Activated CD4-positive, alpha-beta T cell treated with anti-CD3 and anti-CD28 coated beads, Interleukin-2, Interleukin-6, amounts not matched to agents 100 ng/mL and 50 ng/mL, durations not matched to agents 16 hours and 8 hours (primary cell): ENCODE measurements at regions not wholly inside any gene's neighbourhood (a gene's known extent, or its start where the extent isn't known, plus 50 kb on each side); places are given as distances from the start of the nearest gene placed in this dataset.

ENCODE experiments used
- DNase-seq: peaks from one replicate; pipeline ENCODE4 v3.0.0-alpha.2; 2020

DNA sequence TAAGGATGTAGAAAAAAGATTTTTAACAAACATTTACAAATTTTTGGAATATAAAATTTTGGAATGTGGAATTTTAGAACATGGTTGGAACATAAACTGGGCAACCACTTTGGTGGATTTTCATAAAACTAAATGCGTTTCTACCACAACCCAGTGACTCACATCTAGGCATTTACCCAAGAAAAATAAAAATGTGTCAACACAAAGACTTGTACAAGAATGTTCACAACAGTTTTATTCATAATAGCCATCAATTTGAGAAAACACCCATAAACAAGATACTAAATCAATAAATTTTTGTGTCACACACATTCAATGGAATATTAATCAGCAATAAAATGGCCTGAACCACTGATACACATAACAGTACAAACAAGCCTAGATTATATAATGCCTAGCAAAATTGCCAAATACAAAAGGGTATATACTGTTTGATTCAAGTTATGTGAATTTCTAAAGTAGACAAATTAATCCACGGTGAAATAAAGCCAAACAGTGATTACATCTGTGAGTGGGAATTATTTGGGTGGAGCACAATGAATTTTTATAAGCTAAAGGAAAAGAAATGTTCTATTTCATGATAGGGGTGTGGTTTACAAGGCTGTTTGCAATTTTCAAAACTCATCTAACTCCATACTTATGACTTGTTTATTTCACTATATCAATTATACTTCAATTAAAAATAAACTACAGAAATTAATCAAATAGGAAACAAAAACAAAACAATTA lies 415.2 kb upstream of the OR4E1 start:
- DNase-seq, result no peak

DNA sequence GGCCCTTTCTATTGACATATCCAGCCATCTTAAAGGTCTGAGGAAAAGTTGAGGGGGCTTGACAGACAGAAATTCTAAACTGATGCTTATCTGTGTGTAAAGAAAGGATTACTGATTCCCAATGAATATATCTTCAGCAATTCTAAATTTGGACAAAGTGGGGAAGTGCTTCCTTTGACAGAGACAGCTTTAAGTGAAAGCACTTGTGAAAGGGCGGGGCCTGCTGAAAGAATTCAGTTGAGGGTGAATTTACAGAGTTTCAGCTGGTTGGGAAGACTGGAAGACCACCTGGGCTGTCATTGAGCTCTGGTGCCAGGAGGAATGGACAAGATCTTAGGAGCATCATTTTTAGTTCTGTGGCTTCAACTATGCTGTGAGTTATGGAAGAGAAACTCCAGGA lies 412.5 kb upstream of the OR4E1 start:
- DNase-seq, result no peak

DNA sequence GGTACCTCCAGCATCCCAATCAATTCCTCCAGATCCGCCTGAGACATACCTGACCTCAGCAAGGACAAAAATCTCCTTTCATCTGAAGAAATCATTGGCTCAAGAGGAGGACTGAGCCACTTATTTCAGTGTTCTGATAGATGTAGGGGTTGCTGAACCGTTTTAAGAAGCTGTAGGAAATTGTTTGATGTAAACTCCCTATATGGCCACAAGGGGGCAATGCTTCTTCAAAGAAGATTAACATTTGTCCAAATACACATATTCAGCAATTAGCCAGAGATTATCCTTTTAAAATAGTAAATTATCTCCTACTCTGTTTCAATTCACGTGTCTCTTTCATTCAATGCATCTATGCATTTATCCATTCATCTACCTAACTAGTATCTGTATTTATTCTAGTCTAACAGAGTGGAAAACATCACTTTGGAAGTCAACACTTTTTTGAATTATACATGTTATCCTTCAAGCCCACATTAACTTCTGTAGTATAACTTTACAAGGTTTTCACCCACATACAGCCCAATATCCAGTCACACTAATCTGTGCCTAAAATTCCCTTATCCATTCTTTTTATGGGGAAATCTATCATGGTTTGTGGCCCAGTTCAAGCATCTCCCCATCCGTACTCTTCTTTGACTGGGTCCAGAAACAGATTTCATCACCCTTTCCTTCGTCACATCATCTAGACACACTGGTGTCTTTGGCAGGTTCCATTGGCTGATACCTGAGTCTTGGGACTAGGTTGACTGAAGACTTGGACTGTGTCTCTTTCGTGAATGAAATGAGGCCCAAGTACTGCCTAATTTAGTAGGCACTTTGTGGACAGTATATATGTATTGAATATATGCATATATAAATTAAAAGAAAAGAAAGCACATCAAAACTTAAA lies 411.0 kb upstream of the OR4E1 start:
- DNase-seq, result peak; percentile 47

DNA sequence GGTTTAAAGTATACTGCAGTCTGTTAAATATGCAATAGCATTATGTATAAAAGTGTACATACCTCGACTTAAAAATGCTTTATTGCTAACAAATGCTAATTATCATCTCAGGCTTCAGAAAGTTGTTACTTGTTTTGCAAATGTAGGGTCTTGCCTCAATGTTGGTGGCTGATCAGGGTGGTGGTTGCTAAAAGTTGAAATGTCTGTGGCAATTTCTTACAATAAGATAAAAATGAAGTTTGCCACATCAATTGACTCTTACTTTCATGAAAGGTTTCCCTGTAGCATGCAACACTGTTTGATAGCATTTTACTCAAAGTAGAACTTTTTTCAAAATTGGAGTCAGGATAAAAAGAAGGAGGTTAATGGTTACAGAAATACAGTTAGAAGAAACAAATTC lies 407.7 kb upstream of the OR4E1 start:
- DNase-seq, result no peak

DNA sequence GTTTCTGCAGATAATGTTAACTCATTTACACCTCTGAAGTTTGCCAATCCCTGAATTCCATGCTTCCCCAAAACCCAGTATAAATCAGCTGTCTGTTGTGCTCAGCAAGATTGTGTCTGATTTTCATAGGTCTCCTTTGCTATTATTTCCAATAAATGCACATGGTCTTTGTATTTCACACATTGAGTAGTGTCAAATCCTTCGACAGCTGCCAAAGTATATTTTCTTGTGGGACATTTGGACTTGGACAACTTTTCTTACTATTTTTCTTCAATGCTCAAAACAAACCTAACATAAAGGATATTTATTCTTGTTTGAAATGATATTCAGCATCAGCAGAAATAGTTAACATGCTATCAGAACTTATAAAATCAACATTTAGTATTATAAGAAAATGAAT lies 406.1 kb upstream of the OR4E1 start:
- no peak for DNase-seq

DNA sequence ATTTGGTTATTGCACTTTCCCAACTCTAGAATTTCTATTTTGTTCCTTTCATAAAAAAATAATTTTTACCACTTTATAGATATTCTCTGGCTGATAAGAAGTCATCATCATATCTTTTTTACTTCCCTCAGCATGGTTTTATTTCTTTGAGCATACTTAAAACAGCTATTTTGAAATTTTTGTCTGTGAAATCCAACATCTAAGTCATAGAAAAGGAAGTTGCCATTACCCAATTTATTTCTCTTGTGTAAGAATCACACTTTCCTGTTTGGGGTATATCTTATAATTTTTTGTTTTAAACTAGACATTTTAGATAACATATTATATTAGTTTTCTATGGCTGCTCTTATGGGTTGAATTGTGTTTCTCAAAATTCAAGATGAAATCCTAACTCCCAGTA lies 400.2 kb upstream of the OR4E1 start:
- DNase-seq, result no peak

DNA sequence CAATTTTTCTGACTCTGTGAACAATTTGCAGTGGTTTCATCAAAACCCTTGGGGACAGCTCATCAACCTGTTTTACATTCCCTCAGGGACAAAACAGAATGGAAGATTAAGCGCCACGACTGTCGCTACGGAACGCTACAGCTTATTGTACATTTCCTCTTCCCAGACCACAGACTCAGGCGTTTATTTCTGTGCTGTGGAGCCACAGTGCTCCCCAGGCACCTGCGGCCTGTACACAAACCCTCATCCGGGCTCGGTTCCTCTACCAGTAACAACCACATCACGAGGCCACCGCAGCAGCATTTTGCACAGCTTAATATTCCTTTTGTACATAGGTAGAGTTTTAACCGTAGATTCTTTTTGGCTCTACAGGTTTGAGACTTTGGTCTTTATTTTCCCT lies 397.4 kb upstream of the OR4E1 start:
- peak; percentile 57 for DNase-seq

DNA sequence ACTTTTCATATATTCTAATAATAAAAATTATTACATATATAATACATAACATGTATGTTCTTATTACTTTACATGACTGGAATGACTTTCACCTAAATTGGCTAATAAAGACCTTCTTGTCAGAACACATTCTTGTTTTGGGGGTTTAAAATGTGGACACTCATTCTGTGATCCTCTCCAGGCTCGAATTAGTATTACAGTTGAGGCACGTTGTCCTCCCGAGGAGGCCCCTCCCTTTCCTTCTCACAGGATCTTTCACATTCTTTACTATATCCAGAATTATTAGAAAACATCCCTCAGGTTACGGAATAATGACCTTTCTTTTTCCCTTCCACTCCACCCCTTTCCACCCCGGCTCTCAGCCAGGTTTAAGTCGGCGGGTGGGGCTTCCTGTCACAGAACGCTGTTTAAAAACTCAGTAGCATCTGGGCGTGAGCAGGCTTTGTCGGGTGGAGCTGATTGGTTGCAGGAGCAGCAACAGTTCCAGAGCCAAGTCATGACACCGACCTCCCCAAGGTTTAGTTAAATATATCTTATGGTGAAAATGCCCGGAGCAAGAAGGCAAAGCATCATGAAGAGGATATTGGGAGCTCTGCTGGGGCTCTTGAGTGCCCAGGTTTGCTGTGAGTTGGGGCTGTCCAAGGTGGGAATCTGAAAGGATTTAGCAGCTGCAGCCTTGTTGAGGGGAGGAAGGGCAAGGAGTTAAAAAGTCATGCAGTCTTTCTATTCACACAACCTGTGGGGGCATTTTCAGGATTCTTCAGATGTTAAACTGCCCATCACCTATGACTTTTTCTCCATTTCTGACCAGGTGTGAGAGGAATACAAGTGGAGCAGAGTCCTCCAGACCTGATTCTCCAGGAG lies 396.7 kb upstream of the OR4E1 start:
- peak; percentile 65 for DNase-seq

DNA sequence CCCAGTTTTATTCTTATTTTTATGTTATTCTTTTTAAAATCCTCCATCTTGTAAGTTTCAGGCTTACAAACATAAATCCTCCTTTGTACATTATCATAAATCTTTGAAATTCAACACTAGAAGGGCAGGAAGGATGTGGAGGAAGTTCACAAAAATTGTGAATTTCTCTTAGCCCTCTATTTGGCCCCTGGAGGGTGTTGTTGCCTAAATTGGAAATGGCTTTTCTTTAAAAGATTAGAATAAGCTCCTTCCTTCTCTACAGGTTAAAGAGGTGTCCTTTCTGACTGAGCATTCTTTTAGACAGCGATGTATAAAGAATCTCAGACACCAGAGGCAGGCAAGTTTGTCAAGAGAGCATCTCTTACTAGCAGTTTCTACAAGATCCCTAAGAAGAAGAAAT lies 391.7 kb upstream of the OR4E1 start:
- DNase-seq, result no peak

DNA sequence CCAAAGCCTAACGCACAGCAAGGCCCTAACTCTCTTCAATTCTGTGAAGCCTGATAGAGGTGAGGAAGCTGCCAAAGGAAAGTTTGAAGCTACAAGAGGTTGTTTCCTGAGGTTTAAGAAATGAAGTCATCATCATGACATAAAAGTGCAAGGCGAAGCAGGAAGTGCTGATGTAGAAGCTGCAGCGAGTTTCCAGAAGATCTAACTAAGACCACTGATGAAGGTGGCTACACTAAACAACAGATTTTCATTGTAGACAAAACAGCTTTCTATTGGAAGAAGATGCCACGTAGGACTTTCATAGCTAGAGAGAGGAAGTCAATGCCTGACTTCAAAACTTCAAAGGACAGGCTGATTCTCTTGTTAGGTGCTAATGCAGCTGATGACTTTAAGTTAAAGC lies 385.6 kb upstream of the OR4E1 start:
- DNase-seq, result no peak

DNA sequence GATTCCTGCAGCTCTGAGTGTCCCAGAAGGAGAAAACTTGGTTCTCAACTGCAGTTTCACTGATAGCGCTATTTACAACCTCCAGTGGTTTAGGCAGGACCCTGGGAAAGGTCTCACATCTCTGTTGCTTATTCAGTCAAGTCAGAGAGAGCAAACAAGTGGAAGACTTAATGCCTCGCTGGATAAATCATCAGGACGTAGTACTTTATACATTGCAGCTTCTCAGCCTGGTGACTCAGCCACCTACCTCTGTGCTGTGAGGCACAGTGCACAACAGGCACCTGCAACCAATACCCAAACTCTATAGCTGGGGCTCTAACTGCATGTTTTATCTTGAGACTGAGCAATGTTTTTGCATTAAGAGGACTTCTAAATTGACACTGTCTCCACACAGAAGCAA lies 379.2 kb upstream of the OR4E1 start:
- no peak for DNase-seq

DNA sequence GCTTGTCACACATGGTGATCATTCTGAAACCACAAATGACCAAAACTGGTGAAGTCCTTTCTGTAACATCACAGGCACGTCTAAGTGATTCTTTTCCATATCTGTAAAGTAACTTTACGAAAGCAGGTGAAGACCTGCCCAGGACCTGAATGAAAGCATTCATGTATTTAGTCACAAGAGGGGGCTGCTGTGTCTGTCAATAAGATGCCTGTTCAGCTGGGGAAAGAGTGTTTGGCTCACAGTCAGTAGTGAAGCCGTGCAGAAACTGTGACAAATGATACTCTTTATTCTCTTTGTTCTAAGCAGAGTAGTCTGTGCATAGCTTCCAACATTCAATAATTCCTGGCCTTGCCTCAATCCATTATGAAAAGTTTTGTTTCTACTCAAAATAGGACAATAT lies 373.5 kb upstream of the OR4E1 start:
- DNase-seq, result peak; percentile 60

DNA sequence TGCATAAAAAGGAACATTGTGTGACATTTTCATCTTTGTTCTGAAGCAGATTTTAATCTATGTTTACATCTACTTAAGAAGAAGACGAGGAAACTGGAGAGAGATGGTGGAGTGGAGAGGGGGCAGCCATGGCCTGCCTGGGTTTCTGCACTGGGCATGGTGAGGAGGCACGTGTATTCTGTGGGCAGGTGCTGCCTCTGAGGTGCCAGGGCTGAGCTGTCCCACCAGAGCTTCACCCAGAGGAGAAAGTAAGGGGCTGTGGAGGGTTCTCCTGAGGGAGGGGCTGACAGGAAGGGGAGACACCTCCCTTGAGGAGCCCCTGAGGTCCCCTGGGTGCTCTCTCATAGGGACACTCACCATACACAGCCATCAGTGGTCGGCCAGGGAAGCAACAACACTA lies 372.4 kb upstream of the OR4E1 start:
- no peak for DNase-seq

DNA sequence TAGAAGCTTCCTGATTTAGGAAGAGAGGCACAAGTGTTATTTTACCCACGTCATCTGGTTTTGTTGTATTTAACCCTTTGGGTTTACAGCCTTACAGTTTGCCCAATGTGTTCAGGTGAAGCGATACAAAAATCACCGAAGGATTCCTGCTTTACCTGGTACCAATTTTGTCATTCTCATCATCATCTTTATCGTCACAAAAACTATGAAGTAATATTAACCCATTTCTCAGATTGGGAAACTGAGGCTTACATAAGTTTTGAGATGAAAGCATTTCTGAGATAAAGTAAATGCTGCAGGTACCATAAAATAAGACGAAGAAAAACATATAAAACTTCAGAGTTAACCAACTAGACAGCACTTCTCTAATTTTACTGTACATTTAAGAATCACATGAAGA lies 370.6 kb upstream of the OR4E1 start:
- no peak for DNase-seq

DNA sequence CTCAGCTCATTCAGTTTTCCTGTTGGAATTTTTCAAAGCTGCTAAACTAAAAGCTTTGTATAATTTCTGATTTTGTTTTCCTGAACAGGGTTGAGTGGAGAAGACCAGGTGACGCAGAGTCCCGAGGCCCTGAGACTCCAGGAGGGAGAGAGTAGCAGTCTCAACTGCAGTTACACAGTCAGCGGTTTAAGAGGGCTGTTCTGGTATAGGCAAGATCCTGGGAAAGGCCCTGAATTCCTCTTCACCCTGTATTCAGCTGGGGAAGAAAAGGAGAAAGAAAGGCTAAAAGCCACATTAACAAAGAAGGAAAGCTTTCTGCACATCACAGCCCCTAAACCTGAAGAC lies 367.1 kb upstream of the OR4E1 start:
- no peak for DNase-seq

DNA sequence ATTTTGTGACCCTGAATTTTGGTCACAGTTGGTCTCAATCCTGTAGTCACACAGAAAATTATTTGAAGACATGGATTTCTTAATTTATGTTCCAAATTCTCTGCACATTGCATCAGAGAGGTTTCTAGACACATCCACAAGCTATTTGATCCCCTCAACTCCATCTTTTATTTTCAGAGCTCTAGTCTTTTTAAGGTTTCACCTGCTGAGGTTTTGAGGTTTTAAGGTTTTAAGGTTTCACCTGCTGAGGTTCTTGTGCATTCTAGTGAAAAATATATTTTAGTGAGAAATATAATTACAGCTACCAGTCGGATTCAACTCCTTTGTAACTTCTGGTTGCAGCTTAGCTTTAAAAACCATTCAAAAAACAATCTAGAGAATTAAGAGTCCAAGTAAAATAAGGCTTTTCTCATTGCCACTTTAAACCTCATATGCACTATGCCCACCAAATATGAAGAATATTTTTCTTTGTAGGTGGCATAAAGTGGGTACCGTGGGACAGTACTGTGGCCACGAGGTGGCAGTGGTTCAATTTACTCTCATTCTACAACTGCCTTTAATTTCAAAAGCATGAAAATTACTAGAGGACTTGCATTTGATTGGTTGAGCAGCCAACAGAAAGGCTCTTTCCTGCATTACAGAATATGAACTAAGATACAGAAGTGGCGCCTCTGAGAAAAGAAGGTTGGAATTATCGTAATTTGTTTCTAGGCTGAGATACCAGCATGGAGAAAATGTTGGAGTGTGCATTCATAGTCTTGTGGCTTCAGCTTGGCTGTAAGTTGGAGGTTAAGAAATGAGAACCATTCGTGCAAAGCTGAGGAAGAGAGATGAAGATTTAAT lies 366.5 kb upstream of the OR4E1 start:
- peak; percentile 40 for DNase-seq

DNA sequence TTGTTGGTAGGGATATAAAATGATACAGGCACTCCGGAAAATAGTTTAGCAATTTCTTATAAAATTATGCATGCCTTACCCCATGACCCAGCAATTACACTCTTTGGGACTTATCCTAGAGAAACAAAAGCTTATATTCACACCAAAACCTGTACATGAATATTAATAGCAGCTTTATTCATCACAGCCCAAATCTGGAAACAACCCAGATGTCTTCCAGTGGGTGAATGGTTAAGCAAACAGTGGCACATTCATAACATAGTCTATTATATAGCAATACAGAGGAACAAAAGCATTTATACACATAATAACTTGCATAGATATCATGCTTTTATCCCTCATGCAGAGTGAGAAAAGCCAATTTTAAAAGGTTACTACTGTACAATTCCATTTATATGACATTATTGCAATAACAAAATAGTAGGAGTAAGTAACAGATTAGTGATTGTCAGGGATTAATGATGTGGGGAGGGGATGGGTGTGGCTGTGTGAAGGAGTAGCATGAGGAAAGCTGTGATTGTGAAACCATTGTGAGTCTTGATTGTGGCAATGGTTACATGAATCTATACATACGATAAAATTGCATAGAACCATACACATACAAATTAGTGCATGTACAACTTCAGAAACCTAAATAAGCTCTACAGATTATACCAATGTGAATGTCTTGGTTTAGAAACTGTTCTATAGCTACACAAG lies 363.1 kb upstream of the OR4E1 start:
- no peak for DNase-seq

DNA sequence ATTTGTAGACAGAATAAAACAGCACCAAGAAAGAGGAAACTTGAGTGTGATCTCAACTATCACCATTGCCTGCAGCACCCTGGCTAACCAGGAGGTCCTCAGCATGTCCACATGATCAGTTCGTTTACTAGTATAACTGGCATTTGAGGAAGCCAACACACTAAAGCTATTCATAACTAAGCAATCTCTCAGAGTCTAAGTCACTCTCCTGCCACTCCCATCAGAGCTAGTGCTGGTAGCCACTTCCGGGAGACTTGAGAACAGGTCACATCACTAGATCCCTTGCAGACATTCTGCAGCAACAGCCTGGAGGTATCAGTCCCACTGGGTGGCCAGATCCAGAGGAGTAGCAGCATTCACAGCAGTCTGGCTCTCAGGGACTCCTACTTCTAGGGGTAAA lies 352.9 kb upstream of the OR4E1 start:
- DNase-seq, result no peak

DNA sequence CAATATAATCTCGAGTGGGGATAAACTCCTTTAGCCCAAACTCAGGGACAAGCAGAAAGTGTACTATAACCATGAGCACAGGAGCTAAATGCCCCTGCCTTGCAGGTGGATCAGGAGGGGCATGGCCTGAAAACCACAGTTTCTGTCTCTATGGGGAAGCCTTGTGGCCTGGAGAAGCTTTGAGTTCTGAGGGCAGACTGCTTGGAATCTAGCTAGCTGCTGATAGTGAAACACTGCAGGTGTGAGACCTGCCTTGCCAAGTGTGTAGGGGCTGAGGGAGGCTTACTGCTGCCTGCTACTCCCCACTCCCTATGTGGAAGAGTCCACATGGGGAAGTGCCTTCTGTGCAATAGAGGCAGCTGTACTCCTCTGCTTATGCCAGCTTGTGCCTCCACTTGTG lies 352.3 kb upstream of the OR4E1 start:
- DNase-seq, result no peak

DNA sequence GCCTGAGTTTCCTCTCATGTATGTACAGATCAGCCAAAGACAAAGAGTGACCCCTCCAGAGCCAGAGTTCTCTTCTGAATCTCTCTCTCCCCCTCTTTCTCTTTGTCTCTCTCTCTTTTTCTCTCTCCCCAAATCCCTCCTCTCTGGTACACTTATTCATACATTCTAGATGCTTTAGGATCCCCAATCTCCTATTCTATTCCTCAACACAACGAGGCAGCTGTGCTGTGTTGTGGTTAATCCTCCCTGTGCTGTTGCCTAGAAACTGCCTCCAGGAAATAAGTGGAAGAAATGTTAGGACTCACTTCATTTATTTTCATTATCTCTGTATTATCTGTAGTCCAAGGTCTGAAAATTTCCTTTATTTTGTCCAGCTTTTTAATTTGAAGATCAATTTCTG lies 350.5 kb upstream of the OR4E1 start:
- DNase-seq, result no peak

DNA sequence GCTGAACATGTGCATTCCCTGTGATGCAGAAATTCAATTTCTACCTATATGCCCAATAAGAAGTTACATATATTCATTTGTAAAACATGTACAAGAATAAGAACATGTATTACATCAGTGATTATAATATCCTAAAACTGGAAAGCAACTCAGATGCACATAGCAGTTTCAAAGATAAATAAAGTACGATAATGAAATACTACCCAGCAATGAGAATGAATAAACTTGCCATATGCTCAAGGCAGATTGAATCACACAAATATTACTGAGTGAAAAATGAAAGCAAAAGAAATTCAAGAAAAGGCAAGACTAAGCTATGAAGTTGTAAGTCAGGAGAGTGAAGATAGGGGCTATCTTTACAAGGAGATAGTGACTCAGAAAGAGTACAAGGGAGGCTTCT lies 345.3 kb upstream of the OR4E1 start:
- no peak for DNase-seq

DNA sequence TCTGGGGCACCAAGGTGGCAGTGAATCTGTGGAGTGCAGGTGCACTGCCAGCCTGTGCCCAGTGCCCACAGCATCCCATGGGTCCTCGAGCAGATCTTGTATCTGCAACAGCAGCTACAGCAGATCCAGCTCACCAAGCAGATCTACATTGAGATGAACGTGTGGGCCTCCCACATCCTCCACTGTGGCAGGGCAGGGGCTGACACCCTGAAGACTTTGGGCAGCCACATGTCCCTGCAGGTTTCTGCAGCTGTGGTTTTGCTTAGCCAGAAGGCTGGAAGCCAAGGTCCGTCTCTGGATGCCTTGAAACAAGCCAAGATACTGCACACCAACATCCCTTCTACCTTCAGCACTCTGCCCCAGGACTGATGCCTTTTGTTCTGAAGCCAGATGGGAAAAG lies 338.8 kb upstream of the OR4E1 start:
- DNase-seq, result no peak
